ENCODE measurements at regions not wholly inside any gene's neighbourhood (a gene's known extent, or its start where the extent isn't known, plus 50 kb on each side); places are given as distances from the start of the nearest gene placed in this dataset.

- CTCF ChIA-PET, result no interaction called here
- H3K9me3 ChIP-seq (ENCODE audit: low read depth, low read length, poor library complexity, severe bottlenecking), result no peaks in the 10 kb centered on the region
- BruUV-seq (replicated peaks), result no TSS peak
- intact Hi-C loops (cut with micrococcal nuclease; ENCODE audit: unreplicated experiment), result no loop called here
- no peak for DNase-seq (ENCODE audit: low spot score)
- peaks cover 8% of the 10 kb centered on the region for H3K4me1 ChIP-seq (ENCODE audit: insufficient read depth, low read length, poor library complexity, severe bottlenecking)
- no peak overlapping the region for H3K27ac ChIP-seq (ENCODE audit: low read depth, low read length, poor library complexity, severe bottlenecking)
- POLR2A ChIA-PET (ENCODE audit: low non-redundant PET), result no interaction called here
- H3K27me3 ChIP-seq (replicated peaks; ENCODE audit: insufficient read depth, low read depth, low read length, poor library complexity), result no peaks in the 10 kb centered on the region
- no peaks in the 10 kb centered on the region for H3K36me3 ChIP-seq (ENCODE audit: insufficient read depth, low read length, poor library complexity, severe bottlenecking)
- TF ChIP-seq EZH2 (IDR thresholded peaks at IDR 0.05; ENCODE audit: borderline replicate concordance, low read depth, low read length, poor library complexity, severe bottlenecking), result no peak
- TF ChIP-seq CTCF (conservative IDR thresholded peaks at IDR 0.05; ENCODE audit: low read depth, low read length), result no peak
- no peak overlapping the region for H3K4me3 ChIP-seq (ENCODE audit: low read depth, low read length, poor library complexity, severe bottlenecking)
Observed at GRCh38 chr3:153314038-153314437, 152.0 kb downstream of the RAP2B start.

- H3K9me3 ChIP-seq (ENCODE audit: low read depth, low read length, poor library complexity, severe bottlenecking), result no peaks in the 10 kb centered on the region
- no peaks in the 10 kb centered on the region for H3K36me3 ChIP-seq (ENCODE audit: insufficient read depth, low read length, poor library complexity, severe bottlenecking)
- intact Hi-C loops (cut with micrococcal nuclease; ENCODE audit: unreplicated experiment), result no loop called here
- no TSS peak for BruUV-seq (replicated peaks)
- H3K4me1 ChIP-seq (ENCODE audit: insufficient read depth, low read length, poor library complexity, severe bottlenecking), result peaks cover 8% of the 10 kb centered on the region
- POLR2A ChIA-PET (ENCODE audit: low non-redundant PET), result no interaction called here
- CTCF ChIA-PET, result no interaction called here
- no peak overlapping the region for H3K4me3 ChIP-seq (ENCODE audit: low read depth, low read length, poor library complexity, severe bottlenecking)
- no peak for TF ChIP-seq CTCF (conservative IDR thresholded peaks at IDR 0.05; ENCODE audit: low read depth, low read length)
- no peak for TF ChIP-seq EZH2 (IDR thresholded peaks at IDR 0.05; ENCODE audit: borderline replicate concordance, low read depth, low read length, poor library complexity, severe bottlenecking)
- H3K27ac ChIP-seq (ENCODE audit: low read depth, low read length, poor library complexity, severe bottlenecking), result no peak overlapping the region
- no peak for DNase-seq (ENCODE audit: low spot score)
- H3K27me3 ChIP-seq (replicated peaks; ENCODE audit: insufficient read depth, low read depth, low read length, poor library complexity), result no peaks in the 10 kb centered on the region
Observed at GRCh38 chr3:153315781-153316180, 153.8 kb downstream of the RAP2B start.

- DNase-seq (ENCODE audit: low spot score), result no peak
- ChIA-PET POLR2A (ENCODE audit: low non-redundant PET) (no interaction called here), CTCF (no interaction called here)
- intact Hi-C loops (cut with micrococcal nuclease; ENCODE audit: unreplicated experiment), result no loop called here
- no TSS peak for BruUV-seq (replicated peaks)
- Histone ChIP-seq H3K9me3 (ENCODE audit: low read depth, low read length, poor library complexity, severe bottlenecking) (no peaks in the 10 kb centered on the region), H3K4me1 (ENCODE audit: insufficient read depth, low read length, poor library complexity, severe bottlenecking) (no peaks in the 10 kb centered on the region), H3K36me3 (ENCODE audit: insufficient read depth, low read length, poor library complexity, severe bottlenecking) (no peaks in the 10 kb centered on the region), H3K27me3 (replicated peaks; ENCODE audit: insufficient read depth, low read depth, low read length, poor library complexity) (no peaks in the 10 kb centered on the region), H3K4me3 (ENCODE audit: low read depth, low read length, poor library complexity, severe bottlenecking) (no peak overlapping the region), H3K27ac (ENCODE audit: low read depth, low read length, poor library complexity, severe bottlenecking) (no peak overlapping the region)
- TF ChIP-seq EZH2 (IDR thresholded peaks at IDR 0.05; ENCODE audit: borderline replicate concordance, low read depth, low read length, poor library complexity, severe bottlenecking) (no peak), CTCF (conservative IDR thresholded peaks at IDR 0.05; ENCODE audit: low read depth, low read length) (no peak)
Observed at GRCh38 chr3:153319705-153320554, 157.9 kb downstream of the RAP2B start.
